Lung (tissue), 11 donors: ENCODE measurements at regions not wholly inside any gene's neighbourhood (a gene's known extent, or its start where the extent isn't known, plus 50 kb on each side); places are given as distances from the start of the nearest gene placed in this dataset.
A peak's percentile ranks its signal among the peaks of the same experiment; 100 is the strongest.

ENCODE experiments used
- ATAC-seq: fragments of 200-7000 bp; cut with Tn5 transposase; one replicate; pipeline ENCODE4 v1.9.1; 2020; ENCODE audit warnings: moderate number of reproducible peaks; ENCODE audit not compliant: insufficient read depth, low FRiP score
- DNase-seq, 3 donors: peaks; one replicate each; pipeline ENCODE4 v3.0.0-alpha.2; 2013 to 2017
- H3K27ac ChIP-seq, 2 donors: one replicate each; pipeline ENCODE4 v1.5.1; 2013; ENCODE audit warnings: mild to moderate bottlenecking in 2 of 2, moderate library complexity in 2 of 2, control low read depth in 1 of 2, inconsistent platforms in 1 of 2, low read depth in 1 of 2, low read length in 1 of 2
- H3K27me3 ChIP-seq, 3 donors: one replicate each; pipeline ENCODE4 v1.5.1; 2013; ENCODE audit warnings: low read length in 2 of 3; ENCODE audit not compliant: control insufficient read depth in 3 of 3, insufficient read depth in 3 of 3
- H3K36me3 ChIP-seq, 4 donors: one replicate each; pipeline ENCODE4 v1.5.1; 2013; ENCODE audit warnings: low read length in 4 of 4, mild to moderate bottlenecking in 1 of 4, moderate library complexity in 1 of 4; ENCODE audit not compliant: control insufficient read depth in 4 of 4, insufficient read depth in 4 of 4
- H3K4me1 ChIP-seq, 5 donors: one replicate each; pipeline ENCODE4 v1.5.1; 2013; ENCODE audit warnings: low read length in 5 of 5, mild to moderate bottlenecking in 2 of 5, moderate library complexity in 1 of 5; ENCODE audit not compliant: control insufficient read depth in 5 of 5, insufficient read depth in 5 of 5
- H3K4me3 ChIP-seq: one replicate; pipeline ENCODE4 v1.5.1; 2013; ENCODE audit warnings: mild to moderate bottlenecking, control low read depth, moderate library complexity
- H3K9ac ChIP-seq, 2 donors: one replicate each; pipeline ENCODE4 v1.5.1; 2013; ENCODE audit warnings: low read length in 2 of 2, control low read depth in 1 of 2; ENCODE audit not compliant: insufficient read depth in 1 of 2
- H3K9me3 ChIP-seq, 4 donors: one replicate each; pipeline ENCODE4 v1.5.1; 2013; ENCODE audit warnings: low read length in 3 of 4, mild to moderate bottlenecking in 1 of 4, moderate library complexity in 1 of 4; ENCODE audit not compliant: control insufficient read depth in 4 of 4, insufficient read depth in 3 of 4
- CTCF ChIP-seq: IDR thresholded peaks from 2 replicates; pipeline ENCODE4 v1.5.1; 2012; ENCODE audit warnings: mild to moderate bottlenecking; ENCODE audit errors: control extremely low read depth, extremely low read depth
- WGBS, 2 donors: extraction: QIAGEN DNeasy Blood & Tissue Kit; methylation state at CpG; one replicate each; pipeline ENCODE4 v1.1.7; 2013; 5-methylcytosine and 5-hydroxymethylcytosine counted together
- donor health status: control.
- donor health status: control.
- donor health status: Bipolar disorder and iron deficiency.
- donor health status: healthy.
- donor health status: DM: yes; HTN: yes; CAD: no.

GRCh38 chr4:124509151-124509550, 203.4 kb downstream of the ANKRD50 start:
- Histone ChIP-seq H3K4me1 (peaks cover 0 to 7% (median 0%) of the 10 kb centered on the region in 5 donors), H3K9me3 (no peaks in the 10 kb centered on the region), H3K36me3 (no peaks in the 10 kb centered on the region), H3K9ac (no peak overlapping the region), H3K27ac (no peak overlapping the region), H3K4me3 (no peak overlapping the region), H3K27me3 (no peaks in the 10 kb centered on the region)
- DNase-seq (no peak), ATAC-seq (no peak)
- WGBS, 2 donors = 89 to 97% methylated on average over 2 of the region's 2 CpGs
- no peak for TF ChIP-seq CTCF

GRCh38 chr4:124514588-124514987, 197.9 kb downstream of the ANKRD50 start:
- Histone ChIP-seq H3K9ac (no peak overlapping the region), H3K9me3 (no peaks in the 10 kb centered on the region), H3K4me3 (no peak overlapping the region), H3K27ac (no peak overlapping the region), H3K36me3 (no peaks in the 10 kb centered on the region), H3K27me3 (no peaks in the 10 kb centered on the region), H3K4me1 (no peaks in the 10 kb centered on the region)
- no peak for DNase-seq
- WGBS, 2 donors = 88 to 90% methylated on average over 2 of the region's 2 CpGs
- no peak for TF ChIP-seq CTCF
- no peak for ATAC-seq

- Histone ChIP-seq H3K36me3 (no peaks in the 10 kb centered on the region), H3K9me3 (no peaks in the 10 kb centered on the region), H3K27me3 (no peaks in the 10 kb centered on the region), H3K4me1 (no peaks in the 10 kb centered on the region), H3K27ac (no peak overlapping the region), H3K4me3 (no peak overlapping the region), H3K9ac (no peak overlapping the region)
- 85 to 90% methylated on average over 1 of the region's 1 CpG for WGBS, 2 donors
- TF ChIP-seq CTCF = no peak
- ATAC-seq = no peak
- DNase-seq = no peak
Measured at GRCh38 chr4:124515591-124515990, 196.9 kb downstream of the ANKRD50 start.

- H3K9ac ChIP-seq = no peak overlapping the region
- no peaks in the 10 kb centered on the region for H3K27me3 ChIP-seq
- 81 to 89% methylated on average over 1 of the region's 1 CpG for WGBS, 2 donors
- peaks cover 0 to under 1% (median 0%) of the 10 kb centered on the region in 5 donors for H3K4me1 ChIP-seq
- TF ChIP-seq CTCF = no peak
- no peak overlapping the region for H3K27ac ChIP-seq
- H3K36me3 ChIP-seq = no peaks in the 10 kb centered on the region
- H3K9me3 ChIP-seq = no peaks in the 10 kb centered on the region
- H3K4me3 ChIP-seq = no peak overlapping the region
- DNase-seq = peak in 2 of 3 donors; percentile 37 to 64
- no peak for ATAC-seq
Measured at GRCh38 chr4:124519196-124519595, 193.3 kb downstream of the ANKRD50 start.
